Bronchial epithelial cell (primary cell): ENCODE measurements at regions not wholly inside any gene's neighbourhood (a gene's known extent, or its start where the extent isn't known, plus 50 kb on each side); places are given as distances from the start of the nearest gene placed in this dataset.

Experiments used
- DNase-seq: peaks from one replicate; pipeline ENCODE4 v3.0.0-alpha.2; 2010; ENCODE audit warnings: low read depth
- FAIRE-seq: peaks from 2 replicates; lab custom pipeline; 2011; peaks lifted over from hg19 to GRCh38; lab: Jason Lieb, UNC
- H3K27me3 ChIP-seq: 2 replicates; pipeline ENCODE4 v1.5.1; 2011; ENCODE audit warnings: low read length; ENCODE audit not compliant: control insufficient read depth, insufficient read depth
- H3K36me3 ChIP-seq: 2 replicates; pipeline ENCODE4 v1.5.1; 2011; ENCODE audit warnings: low read length; ENCODE audit not compliant: control insufficient read depth, insufficient read depth
- H3K4me3 ChIP-seq: 2 replicates; pipeline ENCODE4 v1.5.1; 2011; ENCODE audit warnings: mild to moderate bottlenecking, low read depth, low read length, control low read depth
- CTCF ChIP-seq: IDR thresholded peaks from 2 replicates; pipeline ENCODE4 v1.5.1; 2011; ENCODE audit warnings: mild to moderate bottlenecking, moderate library complexity, low read length, control low read depth, inconsistent platforms; ENCODE audit not compliant: insufficient read depth, severe bottlenecking

GRCh38 chr12:42757624-42758119 is 168.1 kb upstream of the PRICKLE1 start:
- DNase-seq (no peak), FAIRE-seq (no peak)
- no peak for TF ChIP-seq CTCF
- no peak overlapping the region for H3K4me3 ChIP-seq
- H3K27me3 ChIP-seq, result no peaks in the 10 kb centered on the region
- no peaks in the 10 kb centered on the region for H3K36me3 ChIP-seq

GRCh38 chr12:42756841-42757623 is 167.5 kb upstream of the PRICKLE1 start:
- FAIRE-seq (peak; percentile 89), DNase-seq (peak; percentile 93)
- no peaks in the 10 kb centered on the region for H3K27me3 ChIP-seq
- H3K36me3 ChIP-seq, result no peaks in the 10 kb centered on the region
- no peak for TF ChIP-seq CTCF
- no peak overlapping the region for H3K4me3 ChIP-seq

- no peak for TF ChIP-seq CTCF
- Histone ChIP-seq H3K4me3 (no peak overlapping the region), H3K36me3 (no peaks in the 10 kb centered on the region), H3K27me3 (no peaks in the 10 kb centered on the region)
- DNase-seq (no peak), FAIRE-seq (no peak)
Measured at GRCh38 chr12:42750356-42750755, 160.8 kb upstream of the PRICKLE1 start.

GRCh38 chr12:42749239-42749638 is 159.7 kb upstream of the PRICKLE1 start:
- no peak overlapping the region for H3K4me3 ChIP-seq
- FAIRE-seq, result no peak

GRCh38 chr12:42744539-42745182 is 155.1 kb upstream of the PRICKLE1 start:
- Histone ChIP-seq H3K4me3 (no peak overlapping the region), H3K36me3 (no peaks in the 10 kb centered on the region), H3K27me3 (no peaks in the 10 kb centered on the region)
- DNase-seq, result peak; percentile 72
- no peak for TF ChIP-seq CTCF
- peak; percentile 7 for FAIRE-seq

More at GRCh38 chr12:42749239-42749638, 159.7 kb upstream of the PRICKLE1 start:
- H3K36me3 ChIP-seq, result no peaks in the 10 kb centered on the region
- DNase-seq, result no peak
- H3K27me3 ChIP-seq, result no peaks in the 10 kb centered on the region
- TF ChIP-seq CTCF, result no peak
